ENCODE measurements at regions not wholly inside any gene's neighbourhood (a gene's known extent, or its start where the extent isn't known, plus 50 kb on each side); places are given as distances from the start of the nearest gene placed in this dataset.
"Not testable (repeated sequence)": the region's sequence is repeated elsewhere in the genome, so short reads cannot be mapped to it uniquely, and the experiment has no call there.

- not testable (repeated sequence) for TF ChIP-seq CTCF (IDR thresholded peaks at IDR 0.05); POLR2A (IDR thresholded peaks at IDR 0.05); POLR2AphosphoS5 (IDR thresholded peaks at IDR 0.05); EP300 (IDR thresholded peaks at IDR 0.05; ENCODE audit: low read depth)
Observed at GRCh38 chr13:89460895-89461294, 1789.7 kb downstream of the SLITRK5 start.
